ENCODE measurements at regions not wholly inside any gene's neighbourhood (a gene's known extent, or its start where the extent isn't known, plus 50 kb on each side); places are given as distances from the start of the nearest gene placed in this dataset.

- 83 to 90% methylated on average over 4 of the region's 4 CpGs for WGBS, 2 donors
- no peak overlapping the region for H3K4me3 ChIP-seq (ENCODE audit: low read depth, poor library complexity, severe bottlenecking)
- intact Hi-C loops (cut with DNase I; ENCODE audit: low total_unique reads), result no loop called here
- DNase-seq (ENCODE audit: low spot score in 2 of 2), result no peak
- no peak for TF ChIP-seq POLR2A (IDR thresholded peaks at IDR 0.05)
- TF ChIP-seq CTCF (IDR thresholded peaks at IDR 0.05), result no peak
Observed at GRCh38 chr6:23494367-23494766, 631.6 kb upstream of the NRSN1 start.

GRCh38 chr6:23498013-23498412 is 628.0 kb upstream of the NRSN1 start:
- DNase-seq (ENCODE audit: low spot score in 2 of 2), result no peak
- H3K4me3 ChIP-seq (ENCODE audit: low read depth, poor library complexity, severe bottlenecking), result no peak overlapping the region
- TF ChIP-seq POLR2A (IDR thresholded peaks at IDR 0.05) (no peak), CTCF (IDR thresholded peaks at IDR 0.05) (no peak)
- 53 to 61% methylated on average over 4 of the region's 4 CpGs for WGBS, 2 donors
- intact Hi-C loops (cut with DNase I; ENCODE audit: low total_unique reads), result no loop called here

- TF ChIP-seq CTCF (IDR thresholded peaks at IDR 0.05) (no peak), POLR2A (IDR thresholded peaks at IDR 0.05) (no peak)
- intact Hi-C loops (cut with DNase I; ENCODE audit: low total_unique reads), result no loop called here
- WGBS, 2 donors, result 92 to 93% methylated on average over 1 of the region's 1 CpG
- no peak overlapping the region for H3K4me3 ChIP-seq (ENCODE audit: low read depth, poor library complexity, severe bottlenecking)
- no peak for DNase-seq (ENCODE audit: low spot score in 2 of 2)
Observed at GRCh38 chr6:23499549-23499948, 626.5 kb upstream of the NRSN1 start.

GRCh38 chr6:23503173-23503572 is 622.8 kb upstream of the NRSN1 start:
- no peak overlapping the region for H3K4me3 ChIP-seq (ENCODE audit: low read depth, poor library complexity, severe bottlenecking)
- no peak for DNase-seq (ENCODE audit: low spot score in 2 of 2)
- no peak for TF ChIP-seq CTCF (IDR thresholded peaks at IDR 0.05)
- TF ChIP-seq POLR2A (IDR thresholded peaks at IDR 0.05), result no peak
- 84 to 88% methylated on average over 1 of the region's 1 CpG for WGBS, 2 donors
- intact Hi-C loops (cut with DNase I; ENCODE audit: low total_unique reads), result no loop called here

GRCh38 chr6:23505026-23505425 is 621.0 kb upstream of the NRSN1 start:
- intact Hi-C loops (cut with DNase I; ENCODE audit: low total_unique reads), result no loop called here
- no peak for TF ChIP-seq POLR2A (IDR thresholded peaks at IDR 0.05)
- TF ChIP-seq CTCF (IDR thresholded peaks at IDR 0.05), result no peak
- 89 to 93% methylated on average over 3 of the region's 3 CpGs for WGBS, 2 donors
- DNase-seq (ENCODE audit: low spot score in 2 of 2), result no peak
- no peak overlapping the region for H3K4me3 ChIP-seq (ENCODE audit: low read depth, poor library complexity, severe bottlenecking)

- 71 to 80% methylated on average over 2 of the region's 2 CpGs for WGBS, 2 donors
- intact Hi-C loops (cut with DNase I; ENCODE audit: low total_unique reads), result no loop called here
- TF ChIP-seq CTCF (IDR thresholded peaks at IDR 0.05) (no peak), POLR2A (IDR thresholded peaks at IDR 0.05) (no peak)
- no peak overlapping the region for H3K4me3 ChIP-seq (ENCODE audit: low read depth, poor library complexity, severe bottlenecking)
- no peak for DNase-seq (ENCODE audit: low spot score in 2 of 2)
Observed at GRCh38 chr6:23510778-23511510, 615.1 kb upstream of the NRSN1 start.
